Stimulated activated CD8-positive, alpha-beta memory T cell treated with anti-CD3 and anti-CD28 coated beads, Interleukin-15, amount 100 ng/mL, for 48 hours (primary cell): ENCODE measurements at regions not wholly inside any gene's neighbourhood (a gene's known extent, or its start where the extent isn't known, plus 50 kb on each side); places are given as distances from the start of the nearest gene placed in this dataset.
"Not testable (repeated sequence)": the region's sequence is repeated elsewhere in the genome, so short reads cannot be mapped to it uniquely, and the experiment has no call there.

Experiments used
- DNase-seq, 2 donors: peaks; one replicate each; pipeline ENCODE4 v3.0.0-alpha.2; 2020; ENCODE audit warnings: low read depth in 2 of 2

DNA sequence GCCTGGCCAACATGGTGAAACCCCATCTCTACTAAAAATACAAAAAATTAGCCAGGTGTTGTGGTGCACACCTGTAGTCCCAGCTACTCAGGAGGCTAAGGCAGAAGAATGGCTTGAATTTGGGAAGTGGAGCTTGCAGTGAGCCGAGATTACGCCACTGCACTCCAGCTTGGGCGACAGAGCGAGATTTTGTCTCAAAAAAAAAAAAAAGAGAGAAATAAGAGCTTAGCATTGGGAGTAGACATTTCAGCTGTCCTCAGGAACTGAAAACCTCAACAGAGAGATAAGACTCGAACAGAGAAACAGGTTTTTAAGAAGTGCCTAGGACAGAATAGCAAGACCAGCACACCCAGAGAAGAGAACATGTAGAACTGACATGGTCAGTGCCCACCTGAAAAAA is 262.6 kb upstream of the RAB4A start:
- not testable (repeated sequence) for DNase-seq

GRCh38 chr1:229011022-229011421 is 259.9 kb upstream of the RAB4A start:
- no peak for DNase-seq

- no peak for DNase-seq
These were observed 258.1 kb upstream of the RAB4A start for GRCh38 chr1:229012823-229013222.

DNA sequence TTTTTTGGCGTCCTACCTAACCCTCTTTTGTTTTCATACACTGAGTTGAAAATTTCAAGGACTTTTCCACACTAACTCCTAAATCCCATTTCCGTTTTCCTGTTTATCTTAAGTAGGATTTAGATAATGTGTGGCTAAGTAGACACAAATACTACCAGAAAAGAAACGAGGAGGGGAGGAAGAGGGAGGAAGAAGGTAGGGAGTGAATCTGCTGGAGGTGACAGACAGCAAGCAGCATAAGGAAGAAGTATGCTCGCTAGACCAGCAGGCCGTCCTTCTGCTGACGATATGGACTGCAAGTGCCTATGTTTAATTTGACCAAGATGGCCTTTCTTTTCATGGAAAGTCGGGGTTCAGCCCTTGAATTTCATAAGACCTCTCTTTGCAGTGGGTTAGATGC is 256.9 kb upstream of the RAB4A start:
- no peak for DNase-seq

DNA sequence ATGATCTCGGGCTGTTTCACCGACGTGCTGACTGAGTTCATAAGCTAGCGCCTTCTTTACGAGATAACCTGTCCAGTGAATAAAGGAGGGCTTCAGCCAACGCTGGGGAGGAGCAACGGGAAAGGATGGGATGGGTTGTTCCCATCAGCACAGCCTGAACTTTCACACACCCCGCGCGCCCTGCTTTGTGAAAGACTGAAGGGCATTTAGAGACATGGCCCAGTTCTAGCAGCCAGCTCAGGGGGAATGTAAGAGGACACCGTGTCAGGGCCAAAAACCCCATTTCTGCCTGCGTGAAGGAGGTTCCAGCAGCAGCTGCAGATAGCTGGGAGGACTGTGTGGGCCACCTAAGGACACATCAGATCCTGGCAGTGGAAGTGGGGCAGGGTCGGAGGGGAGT is 255.1 kb upstream of the RAB4A start:
- no peak for DNase-seq

DNA sequence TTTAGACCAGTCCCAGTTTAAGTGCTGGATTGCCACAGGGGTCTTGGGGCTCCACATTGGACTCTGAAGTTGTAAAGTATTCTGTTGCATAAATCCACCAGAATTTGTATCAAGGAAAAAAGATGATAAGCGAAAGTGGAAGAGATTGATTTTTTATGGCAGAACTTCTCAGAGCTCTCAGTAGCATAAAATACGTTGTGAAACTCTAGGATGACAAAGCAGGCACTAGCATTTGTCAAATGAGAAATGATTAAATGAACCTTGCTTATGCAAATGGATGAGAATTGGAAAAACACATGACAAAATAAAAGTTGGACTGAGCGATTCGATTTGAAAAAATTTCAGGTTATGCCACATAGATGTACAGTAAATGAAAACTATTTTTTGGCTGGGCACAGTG is 253.8 kb upstream of the RAB4A start:
- no peak for DNase-seq

- DNase-seq, result no peak
These were observed 252.1 kb upstream of the RAB4A start for GRCh38 chr1:229018674-229019295.

DNA sequence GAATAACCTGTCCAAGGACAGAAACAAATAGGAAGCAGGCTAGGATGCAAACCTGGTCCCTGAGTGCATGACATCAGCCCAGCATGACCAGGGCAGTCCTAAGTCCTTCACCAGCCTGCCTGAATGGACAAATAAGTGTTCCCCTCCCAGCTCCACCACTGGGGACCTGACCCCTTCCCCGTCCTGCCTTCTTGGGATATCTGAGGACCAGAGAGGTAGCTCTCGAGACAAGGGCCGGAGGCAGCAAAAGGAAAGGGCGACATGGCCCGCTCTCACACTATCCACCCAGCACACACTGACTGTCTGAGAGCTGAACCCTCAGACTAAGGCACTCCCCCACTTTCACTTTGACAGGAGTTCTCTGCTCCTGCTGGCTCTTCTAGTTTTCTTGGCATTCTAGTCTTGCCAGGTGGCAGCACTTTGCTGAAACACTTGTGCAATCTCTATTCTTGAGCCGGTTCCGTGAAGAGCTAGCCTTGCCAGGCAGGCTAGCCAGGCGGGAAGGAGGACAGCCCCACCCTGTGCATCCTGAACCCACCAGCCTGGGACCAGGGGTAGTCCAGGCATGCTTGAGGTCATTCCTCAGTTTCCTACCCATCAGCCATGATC is 251.1 kb upstream of the RAB4A start:
- no peak for DNase-seq

- not testable (repeated sequence) for DNase-seq
These were observed 249.9 kb upstream of the RAB4A start for GRCh38 chr1:229021034-229021433.

GRCh38 chr1:229022595-229023333 is 248.1 kb upstream of the RAB4A start:
- no peak for DNase-seq

DNA sequence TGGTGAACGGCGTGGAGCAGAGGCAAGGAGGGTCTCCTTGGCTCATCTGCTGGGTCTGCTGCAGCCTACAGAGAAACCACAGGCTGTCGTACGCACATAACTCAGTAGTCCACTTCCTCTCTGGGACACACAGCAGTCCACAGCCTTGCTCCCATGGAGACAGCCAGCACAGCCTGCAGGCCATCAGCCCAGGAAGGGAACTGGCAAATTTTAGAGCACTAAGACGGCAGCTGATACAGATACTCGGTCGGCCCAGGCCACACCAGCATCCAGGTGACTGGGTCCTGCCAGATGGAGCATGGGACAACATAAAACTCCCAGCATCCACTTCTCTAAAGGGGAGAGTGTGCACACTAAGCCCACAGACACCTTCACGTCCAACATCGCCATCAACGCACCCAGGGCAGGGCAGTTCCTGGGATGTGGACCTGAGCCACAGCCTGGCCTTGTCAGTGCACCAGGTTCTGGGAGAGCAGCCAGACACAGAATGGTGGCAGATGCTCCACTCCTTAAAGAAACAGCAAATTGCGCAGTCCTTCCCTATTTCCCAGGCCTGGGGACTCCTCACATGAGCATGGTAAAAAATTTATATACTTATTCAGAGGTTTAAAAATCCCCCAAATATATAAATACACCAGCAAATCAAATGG is 247.1 kb upstream of the RAB4A start:
- no peak for DNase-seq

DNA sequence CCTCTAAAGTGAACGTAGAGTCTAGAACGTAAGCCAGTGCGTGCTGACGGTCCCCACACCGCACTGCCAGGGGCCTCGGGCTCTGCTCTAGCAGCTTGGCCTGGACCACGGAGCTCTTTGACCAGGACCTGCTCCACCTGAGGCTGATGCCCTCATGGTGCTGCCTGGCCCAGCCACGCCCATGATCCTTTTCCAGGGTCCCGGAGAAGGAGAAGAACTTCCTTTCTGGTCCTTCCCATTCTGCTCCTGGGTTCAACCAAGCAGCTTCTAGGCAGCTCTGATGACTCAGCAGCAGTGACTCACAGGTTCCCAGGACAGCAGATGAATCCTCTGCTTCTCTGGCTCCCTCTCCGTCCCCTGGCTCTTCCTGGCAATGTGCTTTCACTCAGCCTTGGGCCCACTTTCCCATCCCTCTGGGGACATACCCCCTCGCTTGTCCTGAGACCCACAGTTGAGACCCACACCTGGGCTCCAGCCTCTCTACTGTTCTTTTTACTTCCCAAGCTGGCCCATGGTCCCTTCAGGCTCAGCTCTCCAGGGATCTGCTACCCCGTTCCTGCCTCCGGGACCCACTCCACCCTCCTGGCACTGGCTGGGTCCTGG is 246.3 kb upstream of the RAB4A start:
- DNase-seq, result no peak

- DNase-seq, result no peak
These were observed 245.3 kb upstream of the RAB4A start for GRCh38 chr1:229025576-229025975.

DNA sequence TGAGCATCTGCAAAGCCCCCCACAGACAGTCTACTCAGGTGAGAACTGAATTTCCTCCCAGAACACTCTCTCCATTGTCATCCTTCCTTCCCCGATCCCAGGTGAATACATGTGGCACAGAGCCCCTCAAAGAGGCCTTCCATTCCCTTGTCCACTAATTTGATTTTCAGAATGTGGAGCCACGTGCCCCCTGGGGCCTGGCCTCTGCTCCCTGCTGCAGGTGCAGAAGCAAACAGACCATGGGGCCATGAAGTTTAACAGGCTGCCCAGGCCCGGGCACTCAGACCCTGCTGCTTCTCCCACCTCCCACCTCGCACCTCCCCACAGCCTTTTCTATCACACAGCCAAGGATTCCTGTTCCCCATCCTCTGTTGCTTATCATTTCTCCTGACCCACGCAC is 243.8 kb upstream of the RAB4A start:
- DNase-seq, result no peak

GRCh38 chr1:229027622-229028182 is 243.2 kb upstream of the RAB4A start:
- DNase-seq, result no peak

GRCh38 chr1:229028544-229028943 is 242.4 kb upstream of the RAB4A start:
- DNase-seq, result no peak

- DNase-seq, result no peak
These were observed 241.7 kb upstream of the RAB4A start for GRCh38 chr1:229028987-229029878.

DNA sequence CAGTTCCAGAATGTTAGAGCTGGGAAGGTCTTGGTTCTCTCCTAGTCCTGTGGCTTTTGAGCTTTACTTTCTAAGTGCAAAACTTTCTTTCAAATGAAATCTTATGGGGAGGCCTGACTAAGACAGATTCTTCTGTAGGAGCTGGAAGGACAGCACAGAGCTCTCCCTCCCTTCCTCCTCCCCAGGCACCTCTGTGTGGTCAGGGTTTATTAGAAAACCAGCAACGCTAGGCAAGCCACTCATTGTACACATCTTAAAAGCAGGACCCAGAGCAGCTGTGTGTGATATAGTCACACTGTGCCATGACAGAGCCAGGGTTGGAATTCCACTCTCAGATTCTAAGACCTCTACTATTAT is 241.1 kb upstream of the RAB4A start:
- no peak for DNase-seq

DNA sequence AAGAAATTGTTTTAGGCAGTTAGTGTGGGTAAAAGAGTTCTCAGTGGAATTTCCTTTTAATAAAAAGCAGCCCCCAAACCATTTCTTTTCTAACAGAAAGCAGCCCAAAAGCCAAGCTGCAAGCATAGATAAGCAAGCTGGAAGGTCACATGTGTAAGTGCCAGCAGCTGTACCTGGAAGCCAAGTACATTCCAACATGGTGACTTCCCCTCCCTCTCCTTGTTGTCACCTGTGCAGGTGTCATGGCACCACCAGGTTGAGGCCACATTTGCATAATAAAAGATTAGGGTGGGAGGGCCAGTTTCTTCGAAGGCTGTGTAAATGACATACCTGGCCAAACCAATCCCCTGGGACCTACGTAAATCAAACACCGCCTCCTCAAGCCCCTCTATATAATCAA is 240.3 kb upstream of the RAB4A start:
- no peak for DNase-seq

DNA sequence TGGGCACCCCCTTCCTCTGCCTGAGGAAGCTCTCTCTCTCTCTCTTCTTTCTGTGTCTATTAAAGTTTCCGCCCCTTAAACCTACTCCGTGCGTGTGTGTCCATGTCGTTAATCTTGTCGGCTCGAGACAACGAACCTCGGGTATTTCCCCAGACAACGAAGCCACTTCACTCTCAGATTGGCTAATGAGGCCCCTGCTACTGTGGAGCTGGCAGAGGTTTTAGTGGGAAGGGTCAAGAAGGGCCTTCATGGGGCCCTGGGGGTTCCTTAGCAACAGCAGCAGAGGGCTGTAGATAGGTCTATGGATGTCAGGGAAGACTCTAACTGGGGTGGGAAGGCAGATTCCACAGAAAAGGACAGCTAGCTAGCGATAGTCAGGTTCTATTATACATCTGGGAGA is 239.8 kb upstream of the RAB4A start:
- no peak for DNase-seq
